ENCODE measurements at regions not wholly inside any gene's neighbourhood (a gene's known extent, or its start where the extent isn't known, plus 50 kb on each side); places are given as distances from the start of the nearest gene placed in this dataset.

DNA sequence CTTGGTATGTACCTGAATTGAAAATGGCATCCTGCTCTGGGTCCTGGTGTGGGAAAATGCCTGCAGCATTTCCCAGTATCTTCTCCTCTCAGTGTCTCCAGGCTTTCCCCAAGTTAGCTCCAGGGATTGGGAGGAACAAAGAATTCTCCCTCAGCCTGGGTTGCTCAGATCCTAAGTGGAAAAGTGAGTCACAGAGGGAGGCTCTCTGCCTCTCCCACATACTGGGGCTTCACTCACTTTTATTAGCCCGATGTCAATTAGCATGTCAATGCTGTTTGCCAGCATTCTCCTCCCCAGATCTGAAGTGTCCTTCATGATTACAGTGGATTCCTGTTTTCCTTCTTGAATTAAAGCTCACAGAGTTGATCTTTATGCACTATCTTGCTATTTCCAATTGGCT lies 655.0 kb downstream of the EPHA3 start:
- TF ChIP-seq, protein P1, sequence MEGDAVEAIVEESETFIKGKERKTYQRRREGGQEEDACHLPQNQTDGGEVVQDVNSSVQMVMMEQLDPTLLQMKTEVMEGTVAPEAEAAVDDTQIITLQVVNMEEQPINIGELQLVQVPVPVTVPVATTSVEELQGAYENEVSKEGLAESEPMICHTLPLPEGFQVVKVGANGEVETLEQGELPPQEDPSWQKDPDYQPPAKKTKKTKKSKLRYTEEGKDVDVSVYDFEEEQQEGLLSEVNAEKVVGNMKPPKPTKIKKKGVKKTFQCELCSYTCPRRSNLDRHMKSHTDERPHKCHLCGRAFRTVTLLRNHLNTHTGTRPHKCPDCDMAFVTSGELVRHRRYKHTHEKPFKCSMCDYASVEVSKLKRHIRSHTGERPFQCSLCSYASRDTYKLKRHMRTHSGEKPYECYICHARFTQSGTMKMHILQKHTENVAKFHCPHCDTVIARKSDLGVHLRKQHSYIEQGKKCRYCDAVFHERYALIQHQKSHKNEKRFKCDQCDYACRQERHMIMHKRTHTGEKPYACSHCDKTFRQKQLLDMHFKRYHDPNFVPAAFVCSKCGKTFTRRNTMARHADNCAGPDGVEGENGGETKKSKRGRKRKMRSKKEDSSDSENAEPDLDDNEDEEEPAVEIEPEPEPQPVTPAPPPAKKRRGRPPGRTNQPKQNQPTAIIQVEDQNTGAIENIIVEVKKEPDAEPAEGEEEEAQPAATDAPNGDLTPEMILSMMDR (IDR thresholded peaks at IDR 0.05), result no peak
- TF ChIP-seq EP300 (IDR thresholded peaks at IDR 0.05), result no peak
